ENCODE measurements at regions not wholly inside any gene's neighbourhood (a gene's known extent, or its start where the extent isn't known, plus 50 kb on each side); places are given as distances from the start of the nearest gene placed in this dataset.

DNA sequence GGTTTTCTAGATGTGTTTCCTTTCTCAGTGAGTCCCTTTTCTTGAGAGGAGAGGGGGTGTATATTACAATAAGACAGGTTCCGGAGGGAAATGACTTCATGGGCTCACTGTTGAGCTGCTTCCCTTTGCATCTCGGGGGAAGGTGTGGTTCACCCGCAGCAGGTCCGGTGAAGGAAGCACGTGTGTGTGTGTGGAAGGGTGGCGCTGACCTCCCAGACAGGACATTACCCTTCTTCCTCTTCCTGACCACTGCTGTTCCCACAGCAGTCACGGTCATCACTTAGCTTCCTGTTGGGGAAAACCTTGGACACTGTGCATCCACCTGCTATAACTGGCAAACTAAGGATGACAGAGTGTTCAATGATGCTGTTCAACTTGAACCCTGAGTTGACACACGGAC is 83.6 kb downstream of the PLEKHG1 start:
- Histone ChIP-seq H3K4me1 (ENCODE audit: control insufficient read depth, insufficient read depth, low read length) (peaks cover 19% of the 10 kb centered on the region), H3K4me3 (ENCODE audit: low read length) (peak overlapping the region; percentile 21), H3K27me3 (ENCODE audit: control insufficient read depth, insufficient read depth, low read length) (no peaks in the 10 kb centered on the region), H3K36me3 (ENCODE audit: control insufficient read depth, insufficient read depth, low read length) (no peaks in the 10 kb centered on the region), H3K27ac (ENCODE audit: low read length) (peak overlapping the region; percentile 89), H3K9me3 (replicated peaks; ENCODE audit: control insufficient read depth, low read depth, low read length) (no peaks in the 10 kb centered on the region)
- peak; percentile 66 for DNase-seq
- 80% methylated on average over 2 of the region's 8 CpGs for WGBS (ENCODE audit: insufficient coverage)

DNA sequence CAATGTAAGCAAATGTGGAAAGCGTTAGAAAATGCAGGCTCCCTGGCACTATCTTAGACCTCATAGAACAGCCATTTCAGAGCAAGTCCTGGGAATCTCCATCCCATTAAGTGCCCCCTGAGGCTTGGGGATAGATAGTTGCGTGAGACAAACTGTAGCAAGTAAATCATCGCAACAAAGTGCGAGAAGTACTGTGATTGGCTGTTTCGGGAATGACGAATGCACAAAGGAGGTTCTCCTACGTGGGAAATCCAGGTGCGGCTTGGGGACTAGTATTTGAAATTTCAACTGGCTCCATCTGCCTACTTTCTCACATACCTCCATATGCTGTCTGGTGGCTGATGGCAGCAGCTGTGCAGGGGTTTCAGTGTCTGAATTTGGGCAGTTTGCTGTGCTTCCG is 84.5 kb downstream of the PLEKHG1 start:
- Histone ChIP-seq H3K4me3 (ENCODE audit: low read length) (peak overlapping the region; percentile 21), H3K9me3 (replicated peaks; ENCODE audit: control insufficient read depth, low read depth, low read length) (no peaks in the 10 kb centered on the region), H3K27ac (ENCODE audit: low read length) (peak overlapping the region; percentile 89), H3K27me3 (ENCODE audit: control insufficient read depth, insufficient read depth, low read length) (no peaks in the 10 kb centered on the region), H3K4me1 (ENCODE audit: control insufficient read depth, insufficient read depth, low read length) (peaks cover 19% of the 10 kb centered on the region), H3K36me3 (ENCODE audit: control insufficient read depth, insufficient read depth, low read length) (no peaks in the 10 kb centered on the region)
- no peak for DNase-seq
- 100% methylated on average over 1 of the region's 9 CpGs for WGBS (ENCODE audit: insufficient coverage)

DNA sequence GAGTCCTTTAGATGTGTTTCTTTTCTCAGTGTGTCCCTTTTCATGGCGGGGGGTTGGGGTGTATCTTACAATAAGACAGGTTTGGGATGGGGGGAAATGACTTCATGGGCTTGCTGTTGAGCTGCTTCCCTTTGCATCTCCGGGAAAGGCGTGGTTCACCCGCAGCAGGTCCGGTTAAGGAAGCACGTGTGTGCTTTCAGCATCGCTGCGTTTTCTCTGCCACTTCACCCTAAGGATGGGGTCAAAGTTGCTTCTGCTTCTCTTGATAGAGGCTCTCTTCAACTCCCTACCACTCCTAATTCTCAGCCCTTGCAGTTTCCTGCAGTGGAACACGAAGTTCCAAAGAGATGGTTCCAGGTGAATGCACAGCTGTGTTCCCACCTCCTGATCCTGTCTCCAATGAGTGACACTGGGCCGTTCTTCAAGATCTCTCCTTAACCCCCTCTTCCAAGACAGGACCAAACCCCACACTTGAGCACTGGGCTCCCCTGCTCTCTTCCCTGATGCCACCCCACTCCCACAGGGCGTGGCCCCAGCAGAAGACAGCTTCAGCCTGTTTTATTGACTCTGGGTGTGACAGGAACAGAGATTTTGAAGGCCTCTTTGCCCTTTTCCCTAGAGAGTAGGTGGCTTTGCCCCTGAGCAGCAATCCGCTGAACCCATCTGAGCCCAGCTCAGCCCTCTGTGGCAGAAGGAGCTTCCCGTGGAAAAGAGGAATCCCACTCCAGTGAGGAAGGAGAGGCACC is 85.2 kb downstream of the PLEKHG1 start:
- no peak overlapping the region for H3K4me3 ChIP-seq (ENCODE audit: low read length)

DNA sequence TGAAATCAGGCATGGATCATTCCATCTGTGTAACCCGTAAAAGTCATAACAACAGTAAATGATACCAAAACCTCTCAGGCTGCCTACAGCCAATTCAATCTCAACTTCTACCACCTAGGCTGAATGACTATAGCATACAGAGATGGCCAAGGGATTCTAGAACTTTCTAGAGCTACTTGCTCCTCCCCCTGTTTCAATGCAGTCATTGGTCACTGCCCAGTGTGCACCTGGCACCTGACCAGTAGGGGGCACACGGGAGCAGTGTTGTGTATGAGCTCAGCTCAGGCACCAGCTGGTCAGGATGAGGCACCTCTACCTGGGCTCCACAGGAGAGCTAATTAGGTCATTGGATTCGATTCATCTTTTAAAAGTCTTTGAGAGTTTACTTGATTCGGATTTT is 86.2 kb downstream of the PLEKHG1 start:
- Histone ChIP-seq H3K27me3 (ENCODE audit: control insufficient read depth, insufficient read depth, low read length) (no peaks in the 10 kb centered on the region), H3K4me3 (ENCODE audit: low read length) (no peak overlapping the region), H3K27ac (ENCODE audit: low read length) (peak overlapping the region; percentile 89), H3K9me3 (replicated peaks; ENCODE audit: control insufficient read depth, low read depth, low read length) (no peaks in the 10 kb centered on the region), H3K4me1 (ENCODE audit: control insufficient read depth, insufficient read depth, low read length) (peaks cover 19% of the 10 kb centered on the region), H3K36me3 (ENCODE audit: control insufficient read depth, insufficient read depth, low read length) (no peaks in the 10 kb centered on the region)
- 67% methylated on average over 2 of the region's 4 CpGs for whole genome bisulfite sequencing (ENCODE audit: insufficient coverage)
- DNase-seq: no peak

More for the DNA sequence above, 85.2 kb downstream of the PLEKHG1 start:
- peak; percentile 36 for DNase-seq
- no peaks in the 10 kb centered on the region for H3K36me3 ChIP-seq (ENCODE audit: control insufficient read depth, insufficient read depth, low read length)
- H3K27ac ChIP-seq (ENCODE audit: low read length): peak overlapping the region; percentile 89
- H3K9me3 ChIP-seq (replicated peaks; ENCODE audit: control insufficient read depth, low read depth, low read length): no peaks in the 10 kb centered on the region
- H3K4me1 ChIP-seq (ENCODE audit: control insufficient read depth, insufficient read depth, low read length): peaks cover 19% of the 10 kb centered on the region
- WGBS (ENCODE audit: insufficient coverage): 94% methylated on average over 10 of the region's 13 CpGs
- no peaks in the 10 kb centered on the region for H3K27me3 ChIP-seq (ENCODE audit: control insufficient read depth, insufficient read depth, low read length)

DNA sequence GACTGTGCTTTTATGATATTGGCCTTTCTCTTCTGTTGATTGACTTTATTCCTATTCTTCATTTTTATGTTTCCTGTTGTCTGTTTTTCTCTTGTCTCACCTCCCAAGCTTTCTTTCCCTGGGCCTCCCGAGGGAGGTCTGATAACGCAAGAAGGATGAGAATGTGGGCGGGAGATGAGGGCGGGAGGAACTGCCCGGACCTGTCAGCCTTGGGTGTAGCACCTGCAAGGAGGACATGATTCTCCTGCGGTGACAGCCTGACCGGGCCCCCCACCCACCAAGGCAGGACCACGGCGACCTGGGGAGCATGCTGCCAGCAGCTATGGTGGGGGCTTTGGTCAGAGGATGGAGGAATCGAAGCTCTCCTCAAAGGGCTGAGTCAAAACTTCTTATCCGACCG is 86.9 kb downstream of the PLEKHG1 start:
- Histone ChIP-seq H3K36me3 (ENCODE audit: control insufficient read depth, insufficient read depth, low read length) (no peaks in the 10 kb centered on the region), H3K4me3 (ENCODE audit: low read length) (no peak overlapping the region), H3K27ac (ENCODE audit: low read length) (peak overlapping the region; percentile 74), H3K9me3 (replicated peaks; ENCODE audit: control insufficient read depth, low read depth, low read length) (no peaks in the 10 kb centered on the region), H3K27me3 (ENCODE audit: control insufficient read depth, insufficient read depth, low read length) (no peaks in the 10 kb centered on the region), H3K4me1 (ENCODE audit: control insufficient read depth, insufficient read depth, low read length) (peaks cover 18% of the 10 kb centered on the region)
- no CpG with 5 or more reads among the region's 12 CpGs for WGBS (ENCODE audit: insufficient coverage)
- DNase-seq: no peak

DNA sequence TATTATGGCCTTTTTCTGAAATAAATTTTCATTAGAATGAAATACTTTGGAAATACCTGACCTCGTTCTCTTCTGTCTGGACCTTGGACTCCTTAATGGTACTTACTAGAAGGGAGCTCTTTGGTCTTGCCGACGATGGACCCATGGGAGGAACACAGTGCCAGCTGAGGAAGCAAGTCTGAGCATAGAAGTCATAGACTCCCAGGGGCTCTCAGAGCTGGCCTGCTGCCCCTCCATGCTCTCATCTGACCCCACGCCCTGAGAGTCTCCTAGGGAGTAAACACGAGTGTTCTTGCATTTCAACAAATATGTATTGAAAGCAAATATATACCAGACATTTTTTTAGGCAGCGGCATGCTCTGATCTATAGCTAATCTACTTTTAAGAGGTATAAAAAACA is 87.8 kb downstream of the PLEKHG1 start:
- no peak overlapping the region for H3K4me3 ChIP-seq (ENCODE audit: low read length)

DNA sequence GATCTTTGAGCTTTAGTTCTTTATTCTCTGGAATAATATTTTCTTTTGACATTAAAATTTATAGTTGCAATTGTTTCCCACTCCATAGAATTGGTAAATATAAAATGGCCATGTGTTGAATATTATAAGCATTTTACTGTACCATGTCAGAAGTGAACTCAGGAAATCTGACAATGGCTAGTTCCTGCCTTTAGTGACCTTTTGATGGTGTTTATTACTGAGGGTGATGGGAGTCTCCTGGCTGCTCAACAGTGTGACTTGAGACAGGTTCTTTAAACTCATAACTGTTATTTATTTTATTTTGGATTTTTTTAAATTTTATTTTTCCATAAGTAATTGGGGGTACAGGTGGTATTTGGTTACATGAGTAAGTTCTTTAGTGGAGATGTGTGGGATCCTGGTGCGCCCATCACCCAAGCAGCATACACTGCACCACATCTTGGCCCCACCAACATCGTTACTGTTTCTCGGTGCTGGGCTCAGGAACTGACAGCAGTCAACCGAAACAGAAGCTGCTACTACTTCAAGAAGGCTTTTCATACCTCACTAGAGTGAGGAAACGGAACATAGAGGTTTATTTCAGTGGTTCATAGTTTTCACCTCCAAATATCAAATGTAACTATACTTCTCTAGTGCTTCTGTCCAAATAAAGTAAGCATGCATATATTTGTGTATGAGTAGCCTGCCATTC is 90.4 kb downstream of the PLEKHG1 start:
- no CpG with 5 or more reads among the region's 5 CpGs for WGBS (ENCODE audit: insufficient coverage)
- Histone ChIP-seq H3K4me1 (ENCODE audit: control insufficient read depth, insufficient read depth, low read length) (peaks cover 11% of the 10 kb centered on the region), H3K4me3 (ENCODE audit: low read length) (no peak overlapping the region), H3K27me3 (ENCODE audit: control insufficient read depth, insufficient read depth, low read length) (no peaks in the 10 kb centered on the region), H3K9me3 (replicated peaks; ENCODE audit: control insufficient read depth, low read depth, low read length) (no peaks in the 10 kb centered on the region), H3K27ac (ENCODE audit: low read length) (peak overlapping the region; percentile 21), H3K36me3 (ENCODE audit: control insufficient read depth, insufficient read depth, low read length) (no peaks in the 10 kb centered on the region)
- DNase-seq: no peak

More for the DNA sequence above, 87.8 kb downstream of the PLEKHG1 start:
- Histone ChIP-seq H3K36me3 (ENCODE audit: control insufficient read depth, insufficient read depth, low read length) (no peaks in the 10 kb centered on the region), H3K4me1 (ENCODE audit: control insufficient read depth, insufficient read depth, low read length) (peaks cover 11% of the 10 kb centered on the region), H3K27ac (ENCODE audit: low read length) (peak overlapping the region; percentile 74), H3K9me3 (replicated peaks; ENCODE audit: control insufficient read depth, low read depth, low read length) (no peaks in the 10 kb centered on the region), H3K27me3 (ENCODE audit: control insufficient read depth, insufficient read depth, low read length) (no peaks in the 10 kb centered on the region)
- DNase-seq: peak; percentile 84
- 20% methylated on average over 2 of the region's 6 CpGs for WGBS (ENCODE audit: insufficient coverage)

DNA sequence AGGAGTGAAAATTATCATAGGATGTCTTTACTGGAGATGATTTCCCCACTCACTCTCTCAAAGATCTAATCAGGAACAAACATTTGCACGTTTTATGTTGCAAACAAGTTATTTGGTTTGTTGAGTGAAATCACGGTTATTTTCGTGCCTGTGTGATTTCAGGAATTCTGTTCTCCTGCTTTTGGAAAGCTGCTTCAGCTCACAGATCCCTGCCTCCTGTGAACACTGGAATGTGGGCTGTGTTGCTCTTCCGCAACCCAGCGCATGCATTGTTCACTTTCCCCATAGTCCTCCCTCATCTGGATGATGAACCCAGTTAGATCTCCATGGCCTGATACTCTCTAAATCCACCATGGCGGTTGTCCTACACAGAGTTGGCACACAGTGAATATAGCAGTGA is 91.0 kb downstream of the PLEKHG1 start:
- 100% methylated on average over 2 of the region's 6 CpGs for WGBS (ENCODE audit: insufficient coverage)
- no peaks in the 10 kb centered on the region for H3K9me3 ChIP-seq (replicated peaks; ENCODE audit: control insufficient read depth, low read depth, low read length)
- peaks cover 11% of the 10 kb centered on the region for H3K4me1 ChIP-seq (ENCODE audit: control insufficient read depth, insufficient read depth, low read length)
- peak overlapping the region; percentile 21 for H3K27ac ChIP-seq (ENCODE audit: low read length)
- H3K4me3 ChIP-seq (ENCODE audit: low read length): no peak overlapping the region
- no peak for DNase-seq
- no peaks in the 10 kb centered on the region for H3K36me3 ChIP-seq (ENCODE audit: control insufficient read depth, insufficient read depth, low read length)
- no peaks in the 10 kb centered on the region for H3K27me3 ChIP-seq (ENCODE audit: control insufficient read depth, insufficient read depth, low read length)

DNA sequence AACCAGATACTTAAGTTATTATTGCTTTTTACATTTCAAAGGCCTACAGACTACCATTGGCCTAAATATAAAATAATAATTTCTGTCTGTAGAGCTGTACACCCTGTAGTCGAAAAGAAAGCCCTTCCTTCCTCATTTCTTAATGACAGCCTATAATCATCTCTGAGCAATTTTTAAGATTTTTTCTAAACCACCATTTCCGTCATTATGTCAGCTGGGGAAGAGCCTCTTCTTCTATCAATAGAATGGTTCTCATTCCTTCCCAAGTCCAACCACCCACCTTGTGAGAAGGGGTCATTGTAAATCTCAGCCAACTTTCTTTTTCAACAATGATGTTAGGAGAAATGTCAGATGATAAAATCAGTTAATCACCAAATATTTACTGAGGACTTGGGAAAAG is 91.8 kb downstream of the PLEKHG1 start:
- Histone ChIP-seq H3K4me3 (ENCODE audit: low read length) (no peak overlapping the region), H3K36me3 (ENCODE audit: control insufficient read depth, insufficient read depth, low read length) (no peaks in the 10 kb centered on the region), H3K27ac (ENCODE audit: low read length) (no peak overlapping the region), H3K27me3 (ENCODE audit: control insufficient read depth, insufficient read depth, low read length) (no peaks in the 10 kb centered on the region), H3K4me1 (ENCODE audit: control insufficient read depth, insufficient read depth, low read length) (peaks cover 15% of the 10 kb centered on the region), H3K9me3 (replicated peaks; ENCODE audit: control insufficient read depth, low read depth, low read length) (no peaks in the 10 kb centered on the region)
- no peak for DNase-seq
- 63% methylated on average over 1 of the region's 2 CpGs for WGBS (ENCODE audit: insufficient coverage)

DNA sequence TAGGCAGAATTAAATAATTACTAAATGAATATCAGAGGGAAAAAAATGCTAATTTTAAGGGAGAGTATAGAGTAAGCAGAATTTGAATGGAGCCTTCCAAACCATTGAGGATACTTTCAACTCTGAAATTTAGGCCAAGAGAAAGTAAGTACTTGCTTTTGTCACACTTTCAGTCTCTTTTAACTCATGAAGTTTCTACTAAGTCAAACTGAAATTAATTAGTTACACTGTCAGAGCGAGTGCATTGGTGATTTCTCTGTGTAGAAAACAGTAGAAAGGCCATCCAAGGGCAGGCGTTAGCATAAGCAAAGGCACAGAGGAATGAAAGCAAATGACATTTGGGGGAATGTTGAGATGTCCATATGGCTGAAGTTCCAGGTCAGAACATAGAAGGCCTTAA is 92.9 kb downstream of the PLEKHG1 start:
- H3K36me3 ChIP-seq (ENCODE audit: control insufficient read depth, insufficient read depth, low read length): no peaks in the 10 kb centered on the region
- no peaks in the 10 kb centered on the region for H3K9me3 ChIP-seq (replicated peaks; ENCODE audit: control insufficient read depth, low read depth, low read length)
- 76% methylated on average over 2 of the region's 2 CpGs for WGBS (ENCODE audit: insufficient coverage)
- H3K4me3 ChIP-seq (ENCODE audit: low read length): no peak overlapping the region
- no peaks in the 10 kb centered on the region for H3K27me3 ChIP-seq (ENCODE audit: control insufficient read depth, insufficient read depth, low read length)
- DNase-seq: no peak
- H3K27ac ChIP-seq (ENCODE audit: low read length): no peak overlapping the region
- H3K4me1 ChIP-seq (ENCODE audit: control insufficient read depth, insufficient read depth, low read length): peaks cover 15% of the 10 kb centered on the region

All from muscle of leg (tissue), 3 donors.